SKM-1 (cell line): ENCODE measurements at regions not wholly inside any gene's neighbourhood (a gene's known extent, or its start where the extent isn't known, plus 50 kb on each side); places are given as distances from the start of the nearest gene placed in this dataset.
"Not testable (repeated sequence)": the region's sequence is repeated elsewhere in the genome, so short reads cannot be mapped to it uniquely, and the experiment has no call there.

Experiments used
- DNase-seq: peaks from one replicate; lab custom pipeline; 2025; ENCODE audit not compliant: unreplicated experiment; lab: John Stamatoyannopoulos, UW

DNA sequence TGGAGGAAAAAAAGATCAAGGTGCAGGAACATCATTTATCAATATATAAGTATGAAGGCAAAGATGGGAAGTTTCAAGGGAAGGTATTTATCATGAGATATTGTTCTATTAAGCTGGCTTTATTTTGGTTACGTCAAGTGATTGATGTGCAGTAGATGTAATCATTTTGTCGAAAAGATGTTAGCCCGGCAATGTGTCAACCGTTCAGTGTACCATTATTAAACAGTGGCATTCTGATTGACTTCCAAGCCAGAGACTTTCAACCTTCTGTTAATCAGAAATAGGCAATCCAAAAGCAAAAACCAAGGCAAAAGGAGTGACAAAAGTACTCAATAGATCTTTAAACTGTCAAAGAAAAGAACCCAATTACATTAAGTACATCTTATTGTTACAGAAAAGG lies 1340.3 kb upstream of the GOT2 start:
- DNase-seq: no peak

DNA sequence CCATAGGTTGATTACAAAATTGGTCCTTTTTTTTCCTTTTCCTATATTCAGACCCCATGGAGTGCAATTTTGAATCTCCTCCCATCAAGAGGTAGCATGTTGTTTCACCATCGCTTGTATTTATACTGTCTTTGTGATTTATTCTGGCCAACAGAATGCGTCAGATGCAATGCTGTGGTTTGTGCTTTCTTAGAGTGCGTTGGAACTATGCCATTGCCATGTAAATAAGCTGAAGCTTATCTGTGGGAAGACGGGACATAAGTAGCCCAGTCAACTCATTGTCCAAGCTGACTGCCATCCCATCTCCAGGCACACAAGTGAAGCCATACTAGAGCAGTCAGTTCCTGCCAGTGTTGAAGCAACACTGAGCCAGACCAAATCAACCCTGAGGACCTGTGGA lies 1339.3 kb upstream of the GOT2 start:
- no peak for DNase-seq

DNA sequence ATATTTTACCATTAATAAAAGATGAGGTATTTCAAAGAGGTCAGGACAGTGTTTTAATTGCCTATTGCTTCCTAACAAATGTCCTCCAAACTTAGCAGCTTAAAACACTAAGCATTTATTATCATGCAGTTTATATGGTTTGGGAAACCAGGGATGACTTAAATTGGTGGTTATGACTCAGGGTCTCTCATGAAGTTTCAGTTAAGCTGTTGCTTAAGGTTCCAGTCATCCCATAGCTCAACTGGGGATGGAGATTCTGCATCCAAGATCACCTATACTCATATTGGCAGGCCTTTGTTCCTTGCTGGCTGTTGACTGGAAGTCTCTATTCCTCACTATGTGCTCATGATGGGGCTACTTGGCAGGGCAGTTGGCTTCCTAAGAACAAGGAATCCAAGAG lies 1329.9 kb upstream of the GOT2 start:
- no peak for DNase-seq

DNA sequence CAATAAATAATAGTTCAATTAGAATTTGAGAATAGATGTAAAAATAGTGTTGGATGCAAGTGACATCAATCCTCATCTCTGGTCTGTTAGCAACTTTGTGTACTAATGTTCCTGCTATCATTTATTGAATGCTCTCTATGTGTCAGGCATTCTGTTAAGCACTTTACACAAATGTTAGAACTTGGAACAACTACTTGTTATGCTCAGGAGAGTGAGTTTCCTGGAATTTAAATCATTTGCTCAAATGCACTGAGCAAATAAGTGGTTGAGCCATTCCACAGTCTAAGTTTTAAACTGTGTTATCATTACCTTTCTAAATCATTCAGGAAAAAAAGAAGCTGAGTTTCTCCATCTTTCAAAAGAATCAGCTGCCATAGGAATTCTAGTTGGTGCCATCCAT lies 1327.3 kb upstream of the GOT2 start:
- DNase-seq: no peak

DNA sequence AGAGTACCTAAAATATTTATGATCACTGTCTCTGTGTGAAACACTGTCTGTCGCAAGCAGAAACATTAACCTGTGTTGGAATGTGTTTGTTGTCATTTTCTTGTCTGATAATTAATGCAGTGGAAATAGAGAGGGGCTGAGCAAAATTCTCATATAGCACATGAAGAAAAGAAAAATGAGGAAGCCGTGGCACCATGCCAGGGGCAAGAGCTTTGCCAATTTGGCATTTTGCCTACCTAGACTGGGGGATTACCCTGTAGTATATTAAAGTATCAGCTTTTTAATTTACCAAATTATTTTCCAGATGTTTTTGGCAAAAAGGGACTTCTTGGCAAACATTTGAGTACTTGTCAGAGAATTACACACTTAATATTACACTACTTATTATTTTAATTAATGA lies 1326.6 kb upstream of the GOT2 start:
- DNase-seq: no peak

DNA sequence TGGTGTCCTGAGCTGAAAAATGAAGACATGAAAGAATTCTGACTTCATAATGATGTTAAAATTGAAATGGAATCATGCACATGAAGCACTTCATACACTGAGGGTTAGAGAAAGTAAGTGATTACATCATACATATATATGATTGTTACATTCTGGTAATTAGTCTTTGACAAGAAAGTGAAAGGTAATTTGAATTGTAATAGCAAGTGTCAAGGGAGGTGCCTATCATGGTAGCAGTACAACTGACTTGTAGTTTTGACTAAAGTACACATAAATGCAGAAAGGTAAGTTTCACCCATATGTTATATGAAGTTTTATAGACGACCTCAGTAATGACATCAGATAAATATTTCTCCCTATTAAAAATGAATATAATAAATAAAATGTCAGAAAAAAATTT lies 1325.0 kb upstream of the GOT2 start:
- no peak for DNase-seq

DNA sequence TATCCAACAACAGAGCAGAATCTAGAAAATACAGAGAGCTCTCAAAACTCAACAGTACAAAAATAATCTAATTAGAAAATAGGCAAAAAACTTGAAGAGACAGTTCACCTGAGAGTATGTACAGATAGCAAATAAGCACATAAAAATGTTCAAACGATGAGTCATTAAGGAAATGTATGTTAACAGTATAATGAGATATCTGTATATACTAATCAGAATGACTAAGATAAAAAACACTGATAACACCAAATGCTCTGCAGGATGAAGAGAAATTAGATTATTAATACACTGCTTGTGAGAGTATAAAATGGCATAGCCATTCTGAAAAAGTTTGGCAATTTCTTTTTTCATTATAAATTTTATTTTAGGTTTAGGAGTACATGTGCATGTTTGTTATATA lies 1307.6 kb upstream of the GOT2 start:
- DNase-seq: no peak

DNA sequence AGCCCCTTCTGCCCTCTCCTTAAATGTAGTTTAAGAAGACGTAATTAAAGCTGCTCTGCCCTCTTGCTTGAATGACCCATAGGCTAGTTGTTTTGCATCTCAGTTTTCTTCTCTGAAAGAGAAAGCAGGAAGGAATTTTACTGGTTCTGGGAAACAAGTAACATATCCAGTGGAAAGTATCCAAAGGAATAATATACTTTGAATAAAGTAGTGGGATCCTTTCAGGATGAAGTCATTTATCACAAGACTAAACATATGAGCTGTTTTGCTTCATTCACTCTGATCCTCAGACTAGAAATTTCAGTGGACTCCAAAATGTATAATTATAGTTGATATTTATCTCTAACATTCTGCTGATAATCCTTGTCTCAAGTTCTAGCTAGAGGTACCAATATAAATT lies 1297.6 kb upstream of the GOT2 start:
- DNase-seq: no peak

DNA sequence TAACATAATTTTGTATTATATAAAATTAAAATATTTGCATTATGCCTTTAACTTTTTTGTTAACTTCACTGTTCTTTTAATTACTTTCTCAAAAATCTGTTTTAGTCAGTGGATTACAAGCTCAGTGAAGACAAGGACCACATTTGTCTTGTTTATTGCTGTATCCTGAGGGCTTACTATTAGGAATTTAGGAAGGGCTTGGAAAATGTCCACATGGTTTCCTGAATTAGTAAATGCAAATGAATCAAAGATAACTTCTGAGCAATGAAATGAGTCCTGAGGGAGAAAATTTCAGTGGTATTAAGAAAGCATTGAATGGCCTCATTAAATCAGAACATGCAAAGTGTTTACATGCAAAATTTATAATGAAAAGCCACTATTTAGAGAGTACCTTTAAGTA lies 1293.2 kb upstream of the GOT2 start:
- DNase-seq: no peak

DNA sequence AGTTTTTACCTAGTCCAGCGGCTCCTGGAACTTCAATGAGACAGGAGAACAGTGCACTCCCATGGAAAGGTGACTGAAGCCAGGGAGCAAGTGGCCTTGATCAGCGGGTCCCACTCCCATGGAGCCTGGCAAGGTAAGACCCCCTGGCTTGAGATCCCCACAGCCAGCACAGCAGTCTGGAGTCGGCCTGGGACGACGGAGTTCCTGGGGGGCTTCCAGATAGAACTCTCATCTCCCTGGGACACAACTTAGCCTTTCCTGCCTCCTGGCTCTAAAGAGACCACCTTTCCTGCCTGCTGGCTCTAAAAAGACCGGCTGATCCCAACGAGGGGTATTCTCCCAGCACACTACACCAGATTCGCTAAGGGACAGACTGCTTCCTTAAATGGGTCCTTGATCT lies 1279.0 kb upstream of the GOT2 start:
- DNase-seq: no peak

DNA sequence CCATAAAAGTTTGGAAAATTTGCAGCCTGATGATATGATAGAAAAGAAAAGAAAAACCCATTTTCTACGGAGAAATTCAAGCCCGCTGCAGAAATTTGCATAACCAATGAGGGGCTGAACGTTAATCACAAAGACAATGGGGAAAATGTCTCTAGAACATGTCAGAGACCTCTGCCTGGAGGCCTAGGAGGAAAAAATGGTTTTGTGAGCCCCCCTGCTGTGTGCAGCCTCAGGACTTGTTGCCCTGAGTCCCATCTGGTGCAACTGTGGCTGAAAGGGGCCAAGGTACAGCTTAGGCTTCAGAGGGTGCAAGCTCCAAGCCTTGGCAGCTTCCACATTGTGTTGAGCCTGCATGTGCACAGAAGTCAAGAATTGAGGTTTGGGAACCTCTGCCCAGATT lies 1267.4 kb upstream of the GOT2 start:
- no peak for DNase-seq

DNA sequence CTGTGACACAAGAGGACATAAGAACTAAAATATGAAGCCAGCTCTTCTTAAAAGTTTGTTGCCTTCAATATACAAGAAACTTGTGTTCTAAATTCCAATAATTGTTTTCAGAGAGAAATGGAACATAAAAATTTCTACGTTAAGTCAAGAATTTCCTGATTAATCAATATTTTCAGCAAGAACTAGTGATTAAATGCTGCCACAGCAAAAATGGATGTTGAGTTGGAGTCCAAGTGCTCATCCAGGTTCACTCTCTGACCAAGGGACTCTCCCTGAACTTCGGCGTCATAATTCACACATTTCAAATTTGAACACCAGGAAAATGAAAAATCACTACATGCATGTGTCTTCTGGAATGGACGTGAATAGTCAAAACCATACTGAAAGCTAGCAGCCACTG lies 1263.6 kb upstream of the GOT2 start:
- no peak for DNase-seq

DNA sequence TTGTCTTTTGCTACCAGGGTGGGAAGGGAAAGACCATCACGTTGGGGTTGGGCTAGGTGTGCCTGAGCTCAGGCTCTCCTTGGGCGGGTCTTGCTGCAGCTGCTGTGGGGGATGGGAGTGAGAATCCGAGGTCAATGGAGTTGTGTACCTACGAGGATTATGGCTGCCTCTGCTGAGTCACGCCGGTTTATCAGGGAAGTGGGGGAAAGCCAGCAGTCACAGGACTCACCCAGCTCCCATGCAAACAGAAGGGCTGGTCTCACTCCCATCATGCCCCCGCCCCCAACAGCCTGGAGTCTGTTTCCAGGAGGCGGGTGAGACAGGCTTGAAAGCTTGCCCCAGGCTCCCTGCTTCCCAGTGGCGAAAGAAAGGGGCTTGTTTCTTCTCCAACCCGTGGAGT lies 1259.0 kb upstream of the GOT2 start:
- no peak for DNase-seq

DNA sequence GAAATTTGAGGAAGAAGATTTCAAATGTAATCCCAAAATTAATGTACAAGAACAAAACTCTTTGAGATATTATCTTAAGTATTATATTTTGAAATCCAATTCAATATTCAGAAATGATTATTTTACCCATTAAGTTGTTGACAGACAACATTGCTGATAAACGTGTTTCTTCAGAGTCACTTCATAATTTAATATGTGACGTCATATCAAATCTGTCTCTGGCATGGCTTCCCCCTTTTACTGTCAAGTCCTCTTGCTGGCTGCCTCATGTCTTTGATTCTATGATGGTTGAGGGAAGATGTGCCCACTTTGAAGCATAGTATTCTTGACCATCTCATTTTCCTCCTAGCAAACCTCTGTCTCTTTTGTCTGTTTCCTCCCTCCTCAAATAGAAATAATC lies 1257.1 kb upstream of the GOT2 start:
- DNase-seq: no peak

DNA sequence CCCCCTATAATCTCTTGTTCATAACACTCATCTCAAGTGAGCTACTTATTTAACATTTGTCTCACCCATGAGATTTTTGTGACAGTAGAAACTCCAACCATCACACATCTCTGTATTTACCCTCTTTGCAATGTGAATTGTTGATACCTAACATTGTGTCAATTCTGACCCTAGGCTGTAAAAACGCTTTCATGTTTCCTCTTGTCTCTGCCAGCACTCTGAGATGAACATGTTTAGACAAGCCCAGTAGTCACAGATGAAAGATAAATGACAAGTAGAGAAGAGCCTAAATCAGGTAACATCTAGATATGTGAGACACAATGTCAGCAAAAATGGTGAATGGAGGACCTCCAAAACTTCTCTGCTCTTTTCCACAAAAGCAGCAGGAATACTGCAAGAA lies 1254.5 kb upstream of the GOT2 start:
- no peak for DNase-seq

DNA sequence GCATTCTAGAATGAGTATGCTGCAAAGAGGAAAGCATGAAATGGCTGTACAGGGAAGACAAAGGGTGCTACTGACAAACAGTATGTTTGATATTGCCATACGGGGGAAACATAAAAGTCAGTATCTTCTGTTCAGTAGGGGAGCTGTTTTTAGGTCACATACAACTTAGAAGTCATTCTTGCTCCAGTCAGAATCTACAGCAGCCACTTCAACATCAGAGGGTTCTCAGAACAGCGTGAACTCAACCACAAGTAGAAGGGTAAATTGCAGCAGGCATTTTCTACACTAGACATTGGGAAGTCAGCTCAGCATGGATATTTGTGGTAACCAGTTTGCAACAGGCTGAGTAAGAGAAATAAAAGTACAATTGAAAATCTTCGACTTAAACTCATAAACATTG lies 1241.8 kb upstream of the GOT2 start:
- DNase-seq: no peak

DNA sequence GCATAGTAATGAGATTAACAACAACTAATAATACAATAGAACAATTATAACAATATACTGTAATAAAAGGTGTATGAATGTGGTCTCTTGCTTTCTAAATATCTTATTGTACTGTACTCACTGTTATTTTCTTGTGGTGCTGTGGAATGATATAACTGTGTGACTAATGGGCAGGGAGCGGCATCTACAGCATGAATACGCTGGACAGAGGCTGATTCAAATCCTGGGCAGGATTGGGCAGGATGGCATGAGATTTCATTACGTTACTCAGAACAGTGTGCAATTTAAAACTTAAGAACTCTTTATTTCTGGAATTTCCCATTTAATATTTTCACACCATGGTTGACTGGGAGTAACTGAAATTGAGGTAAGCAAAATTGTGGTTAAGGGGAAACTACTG lies 1239.8 kb upstream of the GOT2 start:
- no peak for DNase-seq

DNA sequence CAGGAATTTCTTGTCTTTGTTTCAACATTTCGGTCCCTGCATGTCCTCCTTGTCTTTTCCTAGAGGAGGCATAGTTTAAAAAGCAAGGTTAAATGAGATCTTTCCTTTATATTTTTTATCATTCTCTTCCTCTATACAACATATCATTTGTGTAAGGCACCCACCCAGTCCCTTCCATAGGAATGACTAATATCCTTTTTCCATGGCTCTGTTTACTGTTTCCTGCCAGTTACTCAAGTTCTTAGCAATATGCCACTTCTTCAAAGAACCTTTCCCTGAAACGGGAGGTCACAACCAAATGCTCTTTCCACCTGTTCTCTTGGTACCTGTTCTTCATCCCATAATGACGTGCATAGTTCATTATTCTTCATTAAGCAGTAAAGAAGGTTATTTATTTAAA lies 1237.1 kb upstream of the GOT2 start:
- no peak for DNase-seq

DNA sequence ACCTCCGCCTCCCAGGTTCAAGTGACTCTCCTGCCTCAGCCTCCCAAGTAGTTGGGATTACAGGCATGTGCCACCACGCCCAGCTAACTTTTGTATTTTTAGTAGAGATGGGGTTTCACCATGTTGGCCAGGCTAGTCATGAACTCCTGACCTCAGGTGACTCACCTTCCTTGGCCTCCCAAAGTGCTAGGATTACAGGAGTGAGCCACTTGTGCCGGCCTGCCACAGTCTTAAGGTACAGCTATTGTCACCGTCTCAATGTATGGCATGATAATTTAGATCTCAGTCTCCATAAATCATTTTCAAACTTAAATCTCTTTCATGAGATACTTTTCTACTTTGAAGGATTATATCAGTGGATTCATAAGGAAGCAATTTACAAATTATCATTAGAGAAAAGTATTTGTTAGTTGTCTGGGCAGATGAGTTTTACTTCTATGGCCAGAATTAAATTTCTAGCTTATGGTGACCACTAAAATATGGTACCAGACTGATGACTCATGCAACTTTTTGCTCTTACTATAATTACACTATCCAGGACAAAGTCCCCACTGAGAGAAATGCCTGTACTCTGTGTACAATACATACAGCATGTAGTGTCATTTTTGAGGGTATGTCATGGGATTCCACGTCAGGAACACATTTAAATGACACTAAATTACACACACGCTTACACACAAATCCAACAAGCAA lies 1230.3 kb upstream of the GOT2 start:
- DNase-seq: no peak

DNA sequence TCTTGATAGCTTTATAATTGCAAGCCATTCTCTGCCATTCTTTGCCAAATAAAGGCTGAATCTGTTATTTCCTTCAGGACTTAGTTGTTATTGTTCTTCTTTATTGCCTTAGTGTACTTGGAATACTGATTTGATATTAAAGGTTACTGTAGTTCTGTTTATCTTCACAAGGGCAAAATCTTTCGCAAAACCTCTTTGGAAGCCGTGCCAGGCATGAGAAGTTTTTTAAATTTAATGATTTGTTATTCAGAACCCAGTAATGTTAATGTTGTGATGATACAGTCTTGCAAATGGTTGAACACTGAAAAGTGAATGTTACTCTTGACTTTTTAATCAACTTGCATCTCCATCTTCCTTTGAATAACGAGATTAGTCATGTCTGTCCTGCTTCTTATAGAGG lies 1225.2 kb upstream of the GOT2 start:
- no peak for DNase-seq

DNA sequence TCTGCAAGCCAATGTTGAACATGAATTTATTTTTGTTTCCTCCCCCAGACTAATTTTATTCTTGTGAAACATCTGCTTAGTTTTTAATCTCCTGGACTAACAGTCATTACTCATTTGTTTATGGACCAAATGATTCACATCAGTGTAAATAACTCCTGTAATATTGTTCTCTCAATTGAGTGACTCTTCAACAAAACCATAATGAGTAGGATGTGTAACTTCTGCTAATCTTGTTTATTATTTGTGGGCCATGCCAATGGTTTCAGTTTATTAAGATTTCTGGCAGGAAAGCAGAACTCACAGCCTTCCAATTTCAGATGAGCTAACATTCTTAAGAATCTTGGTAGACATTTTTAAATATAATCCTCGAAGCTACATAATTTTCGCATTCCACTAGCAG lies 1216.3 kb upstream of the GOT2 start:
- no peak for DNase-seq

DNA sequence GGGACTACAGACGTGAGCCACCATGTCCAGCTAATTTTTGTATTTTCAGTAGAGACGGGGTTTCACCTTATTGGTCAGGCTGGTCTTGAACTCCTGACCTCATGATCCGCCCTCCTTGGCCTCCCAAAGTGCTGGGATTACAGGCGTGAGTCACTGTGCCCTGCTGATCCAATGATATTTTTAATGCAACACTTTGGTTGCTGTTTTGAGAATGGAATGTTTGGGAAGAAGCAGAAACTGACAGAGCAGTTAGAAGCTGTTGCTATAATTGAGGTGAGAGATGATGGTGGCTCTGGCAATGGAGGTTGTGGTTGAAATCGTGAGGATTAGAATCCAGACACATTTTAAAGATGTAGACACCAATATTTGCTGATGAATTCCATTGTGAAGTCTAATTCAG lies 1209.9 kb upstream of the GOT2 start:
- DNase-seq: not testable (repeated sequence)

DNA sequence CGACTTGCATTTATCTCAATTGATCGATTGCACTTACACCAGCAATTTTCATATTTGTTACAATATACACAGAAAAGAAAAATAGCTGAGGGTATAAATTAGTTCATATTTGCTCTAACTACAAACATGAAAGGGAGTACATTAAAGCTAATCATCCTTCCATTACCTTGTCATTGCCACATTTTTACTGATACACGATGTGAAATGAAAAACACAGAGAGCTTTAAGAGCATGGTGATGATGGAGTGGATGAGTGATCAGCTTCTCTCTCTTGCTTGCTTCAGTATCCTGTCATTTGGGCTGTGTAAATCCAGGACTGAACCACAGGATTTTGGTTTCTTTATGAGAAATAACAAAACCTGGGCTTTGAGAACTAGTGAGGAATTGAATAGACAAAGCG lies 1207.5 kb upstream of the GOT2 start:
- DNase-seq: no peak

DNA sequence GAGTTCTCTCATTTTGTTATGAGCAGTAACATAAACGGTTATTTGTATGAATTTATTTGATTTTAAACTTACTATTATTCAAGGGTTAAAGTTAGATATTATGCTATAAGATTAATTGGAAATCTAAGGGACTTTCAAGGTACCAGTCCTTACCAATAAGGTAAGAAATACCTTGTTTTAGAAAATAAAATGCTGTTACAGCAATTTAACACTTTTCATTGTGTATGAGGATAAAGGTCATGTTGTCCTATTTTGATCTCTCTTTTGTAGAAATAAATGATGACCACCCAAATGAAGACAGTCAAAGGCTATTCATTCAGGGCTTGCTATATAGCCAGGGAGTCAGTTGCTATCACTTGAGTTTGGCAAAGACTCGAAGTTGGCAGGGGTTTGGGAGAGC lies 1185.9 kb upstream of the GOT2 start:
- DNase-seq: no peak
